ENCODE measurements at regions not wholly inside any gene's neighbourhood (a gene's known extent, or its start where the extent isn't known, plus 50 kb on each side); places are given as distances from the start of the nearest gene placed in this dataset.

- Mint-ChIP-seq H3K4me3 (no peak overlapping the region), H3K36me3 (peaks cover 0 to 7% (median 0%) of the 10 kb centered on the region in 3 donors), H3K27me3 (ENCODE audit: low read depth in 3 of 3) (peaks cover 0 to 2% (median 0%) of the 10 kb centered on the region in 3 donors), H3K4me1 (no peaks in the 10 kb centered on the region), H3K9me3 (no peaks in the 10 kb centered on the region), H3K27ac (no peak overlapping the region)
- no peak for DNase-seq
Measured at GRCh38 chr10:61356354-61356753, 96.8 kb downstream of the TMEM26 start.

- Mint-ChIP-seq H3K4me1 (no peaks in the 10 kb centered on the region), H3K27me3 (ENCODE audit: low read depth in 3 of 3) (peaks cover 0 to 2% (median 0%) of the 10 kb centered on the region in 3 donors), H3K4me3 (no peak overlapping the region), H3K27ac (no peak overlapping the region), H3K9me3 (no peaks in the 10 kb centered on the region), H3K36me3 (no peaks in the 10 kb centered on the region)
- no peak for DNase-seq
Measured at GRCh38 chr10:61355211-61355610, 98.0 kb downstream of the TMEM26 start.

GRCh38 chr10:61354401-61354975 lies 98.7 kb downstream of the TMEM26 start:
- H3K4me1 Mint-ChIP-seq = no peaks in the 10 kb centered on the region
- no peak for DNase-seq
- H3K4me3 Mint-ChIP-seq = no peak overlapping the region
- H3K9me3 Mint-ChIP-seq = no peaks in the 10 kb centered on the region
- peaks cover 0 to 2% (median 0%) of the 10 kb centered on the region in 3 donors for H3K27me3 Mint-ChIP-seq (ENCODE audit: low read depth in 3 of 3)
- no peaks in the 10 kb centered on the region for H3K36me3 Mint-ChIP-seq
- H3K27ac Mint-ChIP-seq = no peak overlapping the region

GRCh38 chr10:61350794-61351193 lies 102.4 kb downstream of the TMEM26 start:
- no peak for DNase-seq
- no peak overlapping the region for H3K4me3 Mint-ChIP-seq
- H3K36me3 Mint-ChIP-seq = no peaks in the 10 kb centered on the region
- no peaks in the 10 kb centered on the region for H3K9me3 Mint-ChIP-seq
- H3K27me3 Mint-ChIP-seq (ENCODE audit: low read depth in 3 of 3) = no peaks in the 10 kb centered on the region
- H3K27ac Mint-ChIP-seq = no peak overlapping the region
- no peaks in the 10 kb centered on the region for H3K4me1 Mint-ChIP-seq

GRCh38 chr10:61350068-61350467 lies 103.1 kb downstream of the TMEM26 start:
- no peaks in the 10 kb centered on the region for H3K9me3 Mint-ChIP-seq
- no peaks in the 10 kb centered on the region for H3K4me1 Mint-ChIP-seq
- no peak for DNase-seq
- no peaks in the 10 kb centered on the region for H3K27me3 Mint-ChIP-seq (ENCODE audit: low read depth in 3 of 3)
- no peak overlapping the region for H3K27ac Mint-ChIP-seq
- H3K36me3 Mint-ChIP-seq = no peaks in the 10 kb centered on the region
- no peak overlapping the region for H3K4me3 Mint-ChIP-seq

- Mint-ChIP-seq H3K4me1 (peaks cover 12% of the 10 kb centered on the region in 2 donors), H3K27ac (no peak overlapping the region), H3K9me3 (no peaks in the 10 kb centered on the region), H3K27me3 (ENCODE audit: low read depth in 3 of 3) (peaks cover 0 to 4% (median 2%) of the 10 kb centered on the region in 3 donors), H3K36me3 (no peaks in the 10 kb centered on the region), H3K4me3 (no peak overlapping the region)
- no peak for DNase-seq
Measured at GRCh38 chr10:61346796-61347413, 106.3 kb downstream of the TMEM26 start.

GRCh38 chr10:61343796-61344195 lies 109.4 kb downstream of the TMEM26 start:
- no peak for DNase-seq
- peaks cover 0 to 4% (median 2%) of the 10 kb centered on the region in 3 donors for H3K27me3 Mint-ChIP-seq (ENCODE audit: low read depth in 3 of 3)
- no peak overlapping the region for H3K27ac Mint-ChIP-seq
- H3K9me3 Mint-ChIP-seq = no peaks in the 10 kb centered on the region
- H3K4me3 Mint-ChIP-seq = no peak overlapping the region
- H3K4me1 Mint-ChIP-seq = peaks cover 12% of the 10 kb centered on the region in 2 donors
- H3K36me3 Mint-ChIP-seq = no peaks in the 10 kb centered on the region

GRCh38 chr10:61342858-61343572 lies 110.2 kb downstream of the TMEM26 start:
- DNase-seq = peak in 1 of 3 donors; percentile 2
- peak overlapping the region in 2 of 6 donors; percentile 9 to 19 for H3K27ac Mint-ChIP-seq

GRCh38 chr10:61341008-61341407 lies 112.2 kb downstream of the TMEM26 start:
- DNase-seq = no peak
- H3K27ac Mint-ChIP-seq = no peak overlapping the region
- H3K27me3 Mint-ChIP-seq (ENCODE audit: low read depth in 3 of 3) = peaks cover 0 to 4% (median 2%) of the 10 kb centered on the region in 3 donors
- H3K4me3 Mint-ChIP-seq = no peak overlapping the region
- H3K36me3 Mint-ChIP-seq = no peaks in the 10 kb centered on the region
- peaks cover 0 to 2% (median 0%) of the 10 kb centered on the region in 6 donors for H3K9me3 Mint-ChIP-seq
- H3K4me1 Mint-ChIP-seq = peaks cover 12% of the 10 kb centered on the region in 2 donors

More at GRCh38 chr10:61342858-61343572, 110.2 kb downstream of the TMEM26 start:
- Mint-ChIP-seq H3K4me3 (no peak overlapping the region), H3K27me3 (ENCODE audit: low read depth in 3 of 3) (peaks cover 0 to 4% (median 2%) of the 10 kb centered on the region in 3 donors), H3K9me3 (no peaks in the 10 kb centered on the region), H3K4me1 (peaks cover 12% of the 10 kb centered on the region in 2 donors), H3K36me3 (no peaks in the 10 kb centered on the region)

- H3K9me3 Mint-ChIP-seq = peaks cover 0 to 2% (median 0%) of the 10 kb centered on the region in 6 donors
- no peak overlapping the region for H3K4me3 Mint-ChIP-seq
- no peak overlapping the region for H3K27ac Mint-ChIP-seq
Measured at GRCh38 chr10:61338146-61338545, 115.0 kb downstream of the TMEM26 start.

GRCh38 chr10:61337741-61338140 lies 115.4 kb downstream of the TMEM26 start:
- peaks cover 6 to 8% of the 10 kb centered on the region in 2 donors for H3K4me1 Mint-ChIP-seq
- DNase-seq = no peak
- H3K9me3 Mint-ChIP-seq = peaks cover 0 to 2% (median 0%) of the 10 kb centered on the region in 6 donors
- H3K36me3 Mint-ChIP-seq = no peaks in the 10 kb centered on the region
- peaks cover 0 to under 1% (median under 1%) of the 10 kb centered on the region in 3 donors for H3K27me3 Mint-ChIP-seq (ENCODE audit: low read depth in 3 of 3)
- no peak overlapping the region for H3K27ac Mint-ChIP-seq
- no peak overlapping the region for H3K4me3 Mint-ChIP-seq

More at GRCh38 chr10:61338146-61338545, 115.0 kb downstream of the TMEM26 start:
- no peak for DNase-seq
- H3K36me3 Mint-ChIP-seq = no peaks in the 10 kb centered on the region
- peaks cover 0 to 4% (median 2%) of the 10 kb centered on the region in 3 donors for H3K27me3 Mint-ChIP-seq (ENCODE audit: low read depth in 3 of 3)
- peaks cover 10 to 12% of the 10 kb centered on the region in 2 donors for H3K4me1 Mint-ChIP-seq

- Mint-ChIP-seq H3K4me3 (no peak overlapping the region), H3K27ac (no peak overlapping the region)
Measured at GRCh38 chr10:61336831-61337230, 116.3 kb downstream of the TMEM26 start.

GRCh38 chr10:61335359-61335758 lies 117.8 kb downstream of the TMEM26 start:
- Mint-ChIP-seq H3K27me3 (ENCODE audit: low read depth in 3 of 3) (no peaks in the 10 kb centered on the region), H3K4me1 (peaks cover 0 to 3% of the 10 kb centered on the region in 2 donors), H3K4me3 (no peak overlapping the region)

More at GRCh38 chr10:61336831-61337230, 116.3 kb downstream of the TMEM26 start:
- Mint-ChIP-seq H3K27me3 (ENCODE audit: low read depth in 3 of 3) (no peaks in the 10 kb centered on the region), H3K9me3 (peaks cover 0 to 2% (median 0%) of the 10 kb centered on the region in 6 donors), H3K36me3 (no peaks in the 10 kb centered on the region), H3K4me1 (peaks cover 0 to 3% of the 10 kb centered on the region in 2 donors)
- DNase-seq = no peak

GRCh38 chr10:61332581-61332980 lies 120.6 kb downstream of the TMEM26 start:
- peaks cover 0 to 3% of the 10 kb centered on the region in 2 donors for H3K4me1 Mint-ChIP-seq
- H3K36me3 Mint-ChIP-seq = no peaks in the 10 kb centered on the region

More at GRCh38 chr10:61335359-61335758, 117.8 kb downstream of the TMEM26 start:
- Mint-ChIP-seq H3K36me3 (no peaks in the 10 kb centered on the region), H3K27ac (no peak overlapping the region), H3K9me3 (peaks cover 0 to 6% (median under 1%) of the 10 kb centered on the region in 6 donors)
- no peak for DNase-seq

More at GRCh38 chr10:61332581-61332980, 120.6 kb downstream of the TMEM26 start:
- Mint-ChIP-seq H3K9me3 (peaks cover 0 to 18% (median 3%) of the 10 kb centered on the region in 6 donors), H3K27me3 (ENCODE audit: low read depth in 3 of 3) (peaks cover 0 to 3% (median 1%) of the 10 kb centered on the region in 3 donors), H3K27ac (no peak overlapping the region), H3K4me3 (no peak overlapping the region)
- DNase-seq = no peak
